ENCODE measurements at regions not wholly inside any gene's neighbourhood (a gene's known extent, or its start where the extent isn't known, plus 50 kb on each side); places are given as distances from the start of the nearest gene placed in this dataset.
A peak's percentile ranks its signal among the peaks of the same experiment; 100 is the strongest.

GRCh38 chr21:28537371-28538079 lies 455.2 kb downstream of the LTN1 start:
- peak; percentile 35 for DNase-seq (ENCODE audit: low read depth)
- TF ChIP-seq CTCF (conservative IDR thresholded peaks at IDR 0.05; ENCODE audit: low read depth, low read length): no peak
- H3K4me3 ChIP-seq (ENCODE audit: low read depth, low read length): no peak overlapping the region

- H3K4me3 ChIP-seq (ENCODE audit: low read depth, low read length): no peak overlapping the region
- no peak for DNase-seq (ENCODE audit: low read depth)
- TF ChIP-seq CTCF (conservative IDR thresholded peaks at IDR 0.05; ENCODE audit: low read depth, low read length): no peak
Measured at GRCh38 chr21:28532446-28532845, 460.2 kb downstream of the LTN1 start.

- no peak for DNase-seq (ENCODE audit: low read depth)
Measured at GRCh38 chr21:28523367-28523766, 469.3 kb downstream of the LTN1 start.

GRCh38 chr21:28522014-28522799 lies 470.5 kb downstream of the LTN1 start:
- TF ChIP-seq CTCF (conservative IDR thresholded peaks at IDR 0.05; ENCODE audit: low read depth, low read length): peak; percentile 85
- DNase-seq (ENCODE audit: low read depth): peak; percentile 84

More at GRCh38 chr21:28523367-28523766, 469.3 kb downstream of the LTN1 start:
- no peak overlapping the region for H3K4me3 ChIP-seq (ENCODE audit: low read depth, low read length)
- TF ChIP-seq CTCF (conservative IDR thresholded peaks at IDR 0.05; ENCODE audit: low read depth, low read length): no peak

GRCh38 chr21:28518630-28519029 lies 474.0 kb downstream of the LTN1 start:
- DNase-seq (ENCODE audit: low read depth): no peak
- no peak overlapping the region for H3K4me3 ChIP-seq (ENCODE audit: low read depth, low read length)
- no peak for TF ChIP-seq CTCF (conservative IDR thresholded peaks at IDR 0.05; ENCODE audit: low read depth, low read length)

More at GRCh38 chr21:28522014-28522799, 470.5 kb downstream of the LTN1 start:
- no peak overlapping the region for H3K4me3 ChIP-seq (ENCODE audit: low read depth, low read length)

- H3K4me3 ChIP-seq (ENCODE audit: low read depth, low read length): no peak overlapping the region
- peak; percentile 58 for DNase-seq (ENCODE audit: low read depth)
- TF ChIP-seq CTCF (conservative IDR thresholded peaks at IDR 0.05; ENCODE audit: low read depth, low read length): peak; percentile 79
Measured at GRCh38 chr21:28516991-28517592, 475.6 kb downstream of the LTN1 start.

Measured in choroid plexus epithelial cell (primary cell).